Lung (tissue), 11 donors: ENCODE measurements at regions not wholly inside any gene's neighbourhood (a gene's known extent, or its start where the extent isn't known, plus 50 kb on each side); places are given as distances from the start of the nearest gene placed in this dataset.

Source experiments
- ATAC-seq: fragments of 200-7000 bp; cut with Tn5 transposase; one replicate; pipeline ENCODE4 v1.9.1; 2020; ENCODE audit warnings: moderate number of reproducible peaks; ENCODE audit not compliant: insufficient read depth, low FRiP score
- DNase-seq, 3 donors: peaks; one replicate each; pipeline ENCODE4 v3.0.0-alpha.2; 2013 to 2017
- H3K27ac ChIP-seq, 2 donors: one replicate each; pipeline ENCODE4 v1.5.1; 2013; ENCODE audit warnings: mild to moderate bottlenecking in 2 of 2, moderate library complexity in 2 of 2, control low read depth in 1 of 2, inconsistent platforms in 1 of 2, low read depth in 1 of 2, low read length in 1 of 2
- H3K27me3 ChIP-seq, 3 donors: one replicate each; pipeline ENCODE4 v1.5.1; 2013; ENCODE audit warnings: low read length in 2 of 3; ENCODE audit not compliant: control insufficient read depth in 3 of 3, insufficient read depth in 3 of 3
- H3K36me3 ChIP-seq, 4 donors: one replicate each; pipeline ENCODE4 v1.5.1; 2013; ENCODE audit warnings: low read length in 4 of 4, mild to moderate bottlenecking in 1 of 4, moderate library complexity in 1 of 4; ENCODE audit not compliant: control insufficient read depth in 4 of 4, insufficient read depth in 4 of 4
- H3K4me1 ChIP-seq, 5 donors: one replicate each; pipeline ENCODE4 v1.5.1; 2013; ENCODE audit warnings: low read length in 5 of 5, mild to moderate bottlenecking in 2 of 5, moderate library complexity in 1 of 5; ENCODE audit not compliant: control insufficient read depth in 5 of 5, insufficient read depth in 5 of 5
- H3K4me3 ChIP-seq: one replicate; pipeline ENCODE4 v1.5.1; 2013; ENCODE audit warnings: mild to moderate bottlenecking, control low read depth, moderate library complexity
- H3K9ac ChIP-seq, 2 donors: one replicate each; pipeline ENCODE4 v1.5.1; 2013; ENCODE audit warnings: low read length in 2 of 2, control low read depth in 1 of 2; ENCODE audit not compliant: insufficient read depth in 1 of 2
- H3K9me3 ChIP-seq, 4 donors: one replicate each; pipeline ENCODE4 v1.5.1; 2013; ENCODE audit warnings: low read length in 3 of 4, mild to moderate bottlenecking in 1 of 4, moderate library complexity in 1 of 4; ENCODE audit not compliant: control insufficient read depth in 4 of 4, insufficient read depth in 3 of 4
- CTCF ChIP-seq: IDR thresholded peaks from 2 replicates; pipeline ENCODE4 v1.5.1; 2012; ENCODE audit warnings: mild to moderate bottlenecking; ENCODE audit errors: control extremely low read depth, extremely low read depth
- WGBS, 2 donors: extraction: QIAGEN DNeasy Blood & Tissue Kit; methylation state at CpG; one replicate each; pipeline ENCODE4 v1.1.7; 2013; 5-methylcytosine and 5-hydroxymethylcytosine counted together
- donor health status: control.
- donor health status: control.
- donor health status: Bipolar disorder and iron deficiency.
- donor health status: healthy.
- donor health status: DM: yes; HTN: yes; CAD: no.

- Histone ChIP-seq H3K27me3 (no peaks in the 10 kb centered on the region), H3K4me3 (no peak overlapping the region), H3K4me1 (no peaks in the 10 kb centered on the region), H3K9me3 (peaks cover 0 to 4% (median 0%) of the 10 kb centered on the region in 4 donors), H3K27ac (no peak overlapping the region), H3K36me3 (no peaks in the 10 kb centered on the region), H3K9ac (no peak overlapping the region)
- DNase-seq (no peak), ATAC-seq (no peak)
- TF ChIP-seq CTCF = no peak
Observed at GRCh38 chr21:17709266-17709611, 96.5 kb upstream of the BTG3 start.

- Histone ChIP-seq H3K27ac (no peak overlapping the region), H3K9ac (no peak overlapping the region), H3K27me3 (no peaks in the 10 kb centered on the region), H3K9me3 (peaks cover 0 to 4% (median 0%) of the 10 kb centered on the region in 4 donors), H3K36me3 (no peaks in the 10 kb centered on the region), H3K4me1 (no peaks in the 10 kb centered on the region), H3K4me3 (no peak overlapping the region)
- DNase-seq (no peak), ATAC-seq (no peak)
- 78 to 83% methylated on average over 5 of the region's 5 CpGs for WGBS, 2 donors
- TF ChIP-seq CTCF = no peak
Observed at GRCh38 chr21:17708522-17709265, 96.0 kb upstream of the BTG3 start.

- DNase-seq = no peak
- 89 to 91% methylated on average over 6 of the region's 6 CpGs for WGBS, 2 donors
- no peak for ATAC-seq
- Histone ChIP-seq H3K27me3 (no peaks in the 10 kb centered on the region), H3K36me3 (no peaks in the 10 kb centered on the region), H3K4me1 (no peaks in the 10 kb centered on the region), H3K9me3 (peaks cover 0 to 2% (median 0%) of the 10 kb centered on the region in 4 donors), H3K4me3 (no peak overlapping the region), H3K27ac (no peak overlapping the region), H3K9ac (no peak overlapping the region)
- no peak for TF ChIP-seq CTCF
Observed at GRCh38 chr21:17699524-17700189, 87.0 kb upstream of the BTG3 start.
